ENCODE measurements at regions not wholly inside any gene's neighbourhood (a gene's known extent, or its start where the extent isn't known, plus 50 kb on each side); places are given as distances from the start of the nearest gene placed in this dataset.
"Not testable (repeated sequence)": the region's sequence is repeated elsewhere in the genome, so short reads cannot be mapped to it uniquely, and the experiment has no call there.

DNA sequence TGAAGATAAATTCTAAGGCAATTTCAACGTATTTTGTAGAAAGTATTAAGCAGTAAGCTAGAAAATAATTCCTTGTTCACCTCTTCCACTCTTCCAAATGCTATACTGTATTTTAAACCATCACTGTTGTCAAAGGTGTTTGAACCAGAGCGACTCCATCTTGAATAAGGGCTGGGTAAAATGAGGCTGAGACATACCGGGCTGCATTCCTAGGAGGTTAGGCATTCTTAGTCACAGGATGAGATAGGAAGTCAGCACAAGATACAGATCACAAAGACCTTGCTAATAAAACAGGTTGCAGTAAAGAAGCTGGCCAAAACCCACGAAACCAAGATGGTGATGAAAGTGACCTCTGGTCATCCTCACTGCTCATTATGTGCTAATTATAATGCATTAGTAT, 1045.7 kb upstream of the FLRT2 start:
- TF ChIP-seq, protein P1, sequence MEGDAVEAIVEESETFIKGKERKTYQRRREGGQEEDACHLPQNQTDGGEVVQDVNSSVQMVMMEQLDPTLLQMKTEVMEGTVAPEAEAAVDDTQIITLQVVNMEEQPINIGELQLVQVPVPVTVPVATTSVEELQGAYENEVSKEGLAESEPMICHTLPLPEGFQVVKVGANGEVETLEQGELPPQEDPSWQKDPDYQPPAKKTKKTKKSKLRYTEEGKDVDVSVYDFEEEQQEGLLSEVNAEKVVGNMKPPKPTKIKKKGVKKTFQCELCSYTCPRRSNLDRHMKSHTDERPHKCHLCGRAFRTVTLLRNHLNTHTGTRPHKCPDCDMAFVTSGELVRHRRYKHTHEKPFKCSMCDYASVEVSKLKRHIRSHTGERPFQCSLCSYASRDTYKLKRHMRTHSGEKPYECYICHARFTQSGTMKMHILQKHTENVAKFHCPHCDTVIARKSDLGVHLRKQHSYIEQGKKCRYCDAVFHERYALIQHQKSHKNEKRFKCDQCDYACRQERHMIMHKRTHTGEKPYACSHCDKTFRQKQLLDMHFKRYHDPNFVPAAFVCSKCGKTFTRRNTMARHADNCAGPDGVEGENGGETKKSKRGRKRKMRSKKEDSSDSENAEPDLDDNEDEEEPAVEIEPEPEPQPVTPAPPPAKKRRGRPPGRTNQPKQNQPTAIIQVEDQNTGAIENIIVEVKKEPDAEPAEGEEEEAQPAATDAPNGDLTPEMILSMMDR (IDR thresholded peaks at IDR 0.05; ENCODE audit: low read depth, low read length): not testable (repeated sequence)
- TF ChIP-seq POLR2A (IDR thresholded peaks at IDR 0.05; ENCODE audit: extremely low read depth, insufficient read length); MAX (IDR thresholded peaks at IDR 0.05; ENCODE audit: low read depth, low read length): not testable (repeated sequence)

All from NB4 (cell line).